ENCODE measurements at regions not wholly inside any gene's neighbourhood (a gene's known extent, or its start where the extent isn't known, plus 50 kb on each side); places are given as distances from the start of the nearest gene placed in this dataset.
"Not testable (repeated sequence)": the region's sequence is repeated elsewhere in the genome, so short reads cannot be mapped to it uniquely, and the experiment has no call there.

DNA sequence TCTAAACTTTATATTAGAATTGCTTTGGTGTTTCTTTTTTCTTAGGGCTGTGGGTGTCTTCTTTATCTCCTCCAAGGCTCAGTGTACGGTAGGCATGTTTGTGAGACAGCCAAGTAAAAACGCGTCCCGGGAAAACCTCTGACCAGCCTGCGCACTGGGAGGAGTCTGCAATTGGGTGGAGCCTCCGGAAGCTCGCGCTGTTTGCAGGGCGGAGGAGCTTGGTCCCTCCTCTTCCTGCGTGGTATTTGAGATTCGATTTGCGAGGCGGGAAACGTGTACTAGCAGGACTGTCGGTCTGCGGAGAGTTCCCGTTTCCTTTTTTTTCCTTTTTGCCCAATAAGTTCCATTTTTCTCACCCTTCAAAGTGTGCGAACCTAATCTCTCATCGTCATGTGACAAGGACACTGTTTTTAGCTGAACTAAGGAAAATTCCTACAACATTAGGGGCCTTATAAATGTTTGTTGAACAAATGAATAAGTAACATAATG, 182.1 kb upstream of the OTX2 start:
- no peak overlapping the region for H2BK15ac ChIP-seq (ENCODE audit: low read depth, low read length)
- no peak overlapping the region for H3K4me2 ChIP-seq (ENCODE audit: insufficient read depth, insufficient read length, low read length)
- no peak overlapping the region for H2BK120ac ChIP-seq (ENCODE audit: low read depth, low read length, poor library complexity, severe bottlenecking)
- no peaks in the 10 kb centered on the region for H3K79me1 ChIP-seq (ENCODE audit: insufficient read depth, low read depth, low read length, poor library complexity, severe bottlenecking)
- TF ChIP-seq, protein P1, sequence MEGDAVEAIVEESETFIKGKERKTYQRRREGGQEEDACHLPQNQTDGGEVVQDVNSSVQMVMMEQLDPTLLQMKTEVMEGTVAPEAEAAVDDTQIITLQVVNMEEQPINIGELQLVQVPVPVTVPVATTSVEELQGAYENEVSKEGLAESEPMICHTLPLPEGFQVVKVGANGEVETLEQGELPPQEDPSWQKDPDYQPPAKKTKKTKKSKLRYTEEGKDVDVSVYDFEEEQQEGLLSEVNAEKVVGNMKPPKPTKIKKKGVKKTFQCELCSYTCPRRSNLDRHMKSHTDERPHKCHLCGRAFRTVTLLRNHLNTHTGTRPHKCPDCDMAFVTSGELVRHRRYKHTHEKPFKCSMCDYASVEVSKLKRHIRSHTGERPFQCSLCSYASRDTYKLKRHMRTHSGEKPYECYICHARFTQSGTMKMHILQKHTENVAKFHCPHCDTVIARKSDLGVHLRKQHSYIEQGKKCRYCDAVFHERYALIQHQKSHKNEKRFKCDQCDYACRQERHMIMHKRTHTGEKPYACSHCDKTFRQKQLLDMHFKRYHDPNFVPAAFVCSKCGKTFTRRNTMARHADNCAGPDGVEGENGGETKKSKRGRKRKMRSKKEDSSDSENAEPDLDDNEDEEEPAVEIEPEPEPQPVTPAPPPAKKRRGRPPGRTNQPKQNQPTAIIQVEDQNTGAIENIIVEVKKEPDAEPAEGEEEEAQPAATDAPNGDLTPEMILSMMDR (conservative IDR thresholded peaks at IDR 0.05): no peak
- H3K18ac ChIP-seq (ENCODE audit: insufficient read length, low read depth, low read length): no peak overlapping the region
- H3K9ac ChIP-seq (ENCODE audit: extremely low read depth, insufficient read length, low read length): no peak overlapping the region
- H2BK12ac ChIP-seq (ENCODE audit: insufficient read length, low read depth, low read length): no peak overlapping the region
- Mint-ChIP-seq H3K27me3 (ENCODE audit: low read depth) (no peaks in the 10 kb centered on the region), H3K4me3 (no peak overlapping the region), H3K36me3 (ENCODE audit: insufficient read depth in 1 of 3, low read depth in 3 of 3) (peaks cover 0 to 4% (median 4%) of the 10 kb centered on the region in 3 experiments; a peak in 4 of 7 replicates), H3K4me1 (peaks cover 16 to 20% of the 10 kb centered on the region in 2 experiments), H3K9me3 (peaks cover 5 to 8% of the 10 kb centered on the region in 2 experiments; a peak in 4 of 5 replicates), H3K27ac (no peak overlapping the region)
- H3K27ac ChIP-seq (ENCODE audit: insufficient read length, low read depth, low read length): no peak overlapping the region
- no peaks in the 10 kb centered on the region for H4K20me1 ChIP-seq (ENCODE audit: control insufficient read depth, insufficient read depth, insufficient read length)
- no CpG with 5 or more reads among the region's 19 CpGs for WGBS (ENCODE audit: extremely low coverage, insufficient read length, low lambda C conversion rate)
- no peak overlapping the region for H2AFZ ChIP-seq (ENCODE audit: low read length)
- no peak overlapping the region for H4K8ac ChIP-seq (replicated peaks; ENCODE audit: insufficient read length, low read depth, low read length)
- no peak overlapping the region for H4K5ac ChIP-seq (ENCODE audit: insufficient read length, low read depth, low read length)
- no peaks in the 10 kb centered on the region for H3K27me3 ChIP-seq (ENCODE audit: insufficient read depth, low read length)
- no peaks in the 10 kb centered on the region for H3K9me3 ChIP-seq (ENCODE audit: control insufficient read depth, low read depth, low read length)
- no peak overlapping the region for H3T11ph ChIP-seq (ENCODE audit: low read length)
- H3K79me2 ChIP-seq (ENCODE audit: insufficient read depth, low read length): no peaks in the 10 kb centered on the region
- no peak overlapping the region for H2BK20ac ChIP-seq (ENCODE audit: low read depth, low read length, poor library complexity, severe bottlenecking)
- no peak overlapping the region for H2BK5ac ChIP-seq (ENCODE audit: insufficient read length, low read length)
- no peak for DNase-seq
- no peak overlapping the region for H3K56ac ChIP-seq (ENCODE audit: insufficient read length, low read depth, low read length)
- H3K23me2 ChIP-seq (ENCODE audit: insufficient read length, low read depth, low read length, poor library complexity, severe bottlenecking): no peaks in the 10 kb centered on the region
- H3K4ac ChIP-seq (ENCODE audit: low read depth, low read length): no peak overlapping the region
- no peak overlapping the region for H3K23ac ChIP-seq (ENCODE audit: insufficient read length, low read depth, low read length)
- H3K14ac ChIP-seq (ENCODE audit: insufficient read depth, low read length): no peak overlapping the region
- no peaks in the 10 kb centered on the region for H3K4me1 ChIP-seq (ENCODE audit: insufficient read depth, low read length)
- H2AK5ac ChIP-seq (ENCODE audit: insufficient read length, low read length): no peak overlapping the region
- no peak overlapping the region for H4K91ac ChIP-seq (ENCODE audit: insufficient read length, low read depth, low read length)

DNA sequence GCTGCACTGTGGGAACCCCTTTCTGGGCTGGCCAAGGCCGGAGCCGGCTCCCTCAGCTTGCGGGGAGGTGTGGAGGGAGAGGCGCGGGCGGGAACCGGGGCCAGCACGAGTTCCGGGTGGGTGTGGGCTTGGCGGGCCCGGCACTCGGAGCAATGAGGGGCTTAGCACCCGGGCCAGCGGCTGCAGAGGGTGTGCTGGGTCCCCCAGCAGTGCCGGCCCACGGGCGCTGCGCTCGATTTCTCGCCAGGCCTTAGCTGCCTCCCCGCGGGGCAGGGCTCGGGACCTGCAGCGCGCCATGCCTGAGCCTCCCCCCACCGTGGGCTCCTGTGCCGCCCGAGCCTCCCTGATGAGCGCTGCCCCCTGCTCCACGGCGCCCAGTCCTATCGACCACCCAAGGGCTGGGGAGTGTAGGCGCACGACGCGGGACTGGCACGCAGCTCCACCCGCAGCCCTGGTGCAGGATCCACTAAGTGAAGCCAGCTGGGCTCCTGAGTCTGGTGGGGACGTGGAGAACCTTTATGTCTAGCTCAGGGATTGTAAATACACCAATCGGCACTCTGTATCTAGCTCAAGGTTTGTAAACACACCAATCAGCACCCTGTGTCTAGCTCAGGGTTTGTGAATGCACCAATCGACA, 180.8 kb upstream of the OTX2 start:
- H3K14ac ChIP-seq (ENCODE audit: insufficient read depth, low read length); H3K9me3 Mint-ChIP-seq; H2AFZ ChIP-seq (ENCODE audit: low read length); H3K4me1 ChIP-seq (ENCODE audit: insufficient read depth, low read length); H2AK5ac ChIP-seq (ENCODE audit: insufficient read length, low read length); H3K23ac ChIP-seq (ENCODE audit: insufficient read length, low read depth, low read length); H3K23me2 ChIP-seq (ENCODE audit: insufficient read length, low read depth, low read length, poor library complexity, severe bottlenecking); H3T11ph ChIP-seq (ENCODE audit: low read length); H2BK20ac ChIP-seq (ENCODE audit: low read depth, low read length, poor library complexity, severe bottlenecking); H3K36me3 Mint-ChIP-seq (ENCODE audit: insufficient read depth in 1 of 3, low read depth in 3 of 3); H3K79me2 ChIP-seq (ENCODE audit: insufficient read depth, low read length); H2BK120ac ChIP-seq (ENCODE audit: low read depth, low read length, poor library complexity, severe bottlenecking); H3K27ac ChIP-seq (ENCODE audit: insufficient read length, low read depth, low read length); H4K8ac ChIP-seq (replicated peaks; ENCODE audit: insufficient read length, low read depth, low read length); H3K27me3 ChIP-seq (ENCODE audit: insufficient read depth, low read length); H3K4me3 Mint-ChIP-seq; H3K9me3 ChIP-seq (ENCODE audit: control insufficient read depth, low read depth, low read length); H3K4me2 ChIP-seq (ENCODE audit: insufficient read depth, insufficient read length, low read length); H3K4ac ChIP-seq (ENCODE audit: low read depth, low read length); H2BK12ac ChIP-seq (ENCODE audit: insufficient read length, low read depth, low read length); H4K91ac ChIP-seq (ENCODE audit: insufficient read length, low read depth, low read length); H4K5ac ChIP-seq (ENCODE audit: insufficient read length, low read depth, low read length); H3K18ac ChIP-seq (ENCODE audit: insufficient read length, low read depth, low read length); H3K27ac Mint-ChIP-seq; H3K56ac ChIP-seq (ENCODE audit: insufficient read length, low read depth, low read length); H2BK15ac ChIP-seq (ENCODE audit: low read depth, low read length); H2BK5ac ChIP-seq (ENCODE audit: insufficient read length, low read length); H4K20me1 ChIP-seq (ENCODE audit: control insufficient read depth, insufficient read depth, insufficient read length); DNase-seq; H3K79me1 ChIP-seq (ENCODE audit: insufficient read depth, low read depth, low read length, poor library complexity, severe bottlenecking); H3K9ac ChIP-seq (ENCODE audit: extremely low read depth, insufficient read length, low read length); H3K27me3 Mint-ChIP-seq (ENCODE audit: low read depth): not testable (repeated sequence)
- WGBS (ENCODE audit: extremely low coverage, insufficient read length, low lambda C conversion rate): no CpG with 5 or more reads among the region's 41 CpGs
- peaks cover 11 to 14% of the 10 kb centered on the region in 2 experiments for H3K4me1 Mint-ChIP-seq

All from H9 (cell line).